ENCODE measurements at regions not wholly inside any gene's neighbourhood (a gene's known extent, or its start where the extent isn't known, plus 50 kb on each side); places are given as distances from the start of the nearest gene placed in this dataset.

GRCh38 chr17:72588961-72589360 is 468.1 kb downstream of the SOX9 start:
- peak in 2 of 5 experiments; percentile 25 to 49 for DNase-seq

- no peak for DNase-seq
Observed at GRCh38 chr17:72590382-72590781, 469.6 kb downstream of the SOX9 start.

GRCh38 chr17:72590882-72591281 is 470.1 kb downstream of the SOX9 start:
- DNase-seq: no peak

- peak in 1 of 5 experiments; percentile 31 for DNase-seq
Observed at GRCh38 chr17:72591289-72592241, 470.7 kb downstream of the SOX9 start.

- peak in 4 of 5 experiments; percentile 37 to 87 (median 60) for DNase-seq
Observed at GRCh38 chr17:72592242-72592966, 471.6 kb downstream of the SOX9 start.

GRCh38 chr17:72592967-72593325 is 472.1 kb downstream of the SOX9 start:
- DNase-seq: no peak

GRCh38 chr17:72594248-72594647 is 473.4 kb downstream of the SOX9 start:
- DNase-seq: no peak
